GM06990 (cell line): ENCODE measurements at regions not wholly inside any gene's neighbourhood (a gene's known extent, or its start where the extent isn't known, plus 50 kb on each side); places are given as distances from the start of the nearest gene placed in this dataset.
"Not testable (repeated sequence)": the region's sequence is repeated elsewhere in the genome, so short reads cannot be mapped to it uniquely, and the experiment has no call there.

ENCODE experiments used
- DNase-seq: peaks from one replicate; pipeline ENCODE4 v3.0.0-alpha.2; 2011; ENCODE audit not compliant: insufficient read length; ENCODE audit errors: extremely low read depth
- H3K27me3 ChIP-seq: replicated peaks from 2 replicates; pipeline ENCODE4 v1.6.0; 2011; ENCODE audit warnings: low read length; ENCODE audit not compliant: control insufficient read depth, insufficient read depth
- H3K36me3 ChIP-seq: 2 replicates; pipeline ENCODE4 v1.5.1; 2011; ENCODE audit warnings: low read length; ENCODE audit not compliant: control insufficient read depth, insufficient read depth
- H3K4me3 ChIP-seq: replicated peaks from 2 replicates; pipeline ENCODE4 v1.5.1; 2011; ENCODE audit warnings: low read depth, mild to moderate bottlenecking, control low read depth, low read length
- TF ChIP-seq, protein P1 (sequence below): IDR thresholded peaks from 2 replicates; pipeline ENCODE4 v1.5.1; 2011; ENCODE audit warnings: low read length, control low read depth, mild to moderate bottlenecking, inconsistent platforms; ENCODE audit not compliant: insufficient read depth, poor library complexity, severe bottlenecking

DNA sequence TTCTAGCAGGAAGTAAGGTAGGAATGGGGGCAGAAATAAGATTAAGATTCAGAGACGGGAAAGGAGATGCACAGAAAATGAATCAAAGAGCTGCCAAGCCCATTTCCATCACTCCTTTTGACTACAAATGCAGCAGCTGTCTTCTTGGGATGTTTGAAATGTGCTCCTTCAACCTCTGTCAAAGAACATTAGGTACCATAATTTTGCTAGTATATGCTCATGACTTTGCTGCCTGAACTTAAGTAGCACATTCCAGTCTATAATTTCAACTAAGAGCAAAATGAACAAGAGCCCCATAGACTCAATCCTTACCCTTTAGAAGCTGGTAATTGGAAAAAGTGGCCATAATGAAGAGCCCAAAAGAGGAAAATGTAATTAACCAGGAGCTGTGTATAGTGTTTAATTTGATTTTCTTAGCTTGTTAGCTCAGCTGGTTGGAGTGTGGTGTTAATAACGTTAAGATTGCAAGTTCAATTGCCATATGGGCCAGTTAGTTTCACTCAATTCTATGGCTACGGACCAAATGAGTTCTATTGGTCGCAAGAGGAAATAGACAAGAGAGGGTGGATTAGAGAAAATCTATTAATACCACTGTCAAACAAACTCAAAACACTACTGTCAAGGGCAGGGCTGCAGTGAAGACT, 349.9 kb downstream of the ZBBX start:
- TF ChIP-seq, protein P1, sequence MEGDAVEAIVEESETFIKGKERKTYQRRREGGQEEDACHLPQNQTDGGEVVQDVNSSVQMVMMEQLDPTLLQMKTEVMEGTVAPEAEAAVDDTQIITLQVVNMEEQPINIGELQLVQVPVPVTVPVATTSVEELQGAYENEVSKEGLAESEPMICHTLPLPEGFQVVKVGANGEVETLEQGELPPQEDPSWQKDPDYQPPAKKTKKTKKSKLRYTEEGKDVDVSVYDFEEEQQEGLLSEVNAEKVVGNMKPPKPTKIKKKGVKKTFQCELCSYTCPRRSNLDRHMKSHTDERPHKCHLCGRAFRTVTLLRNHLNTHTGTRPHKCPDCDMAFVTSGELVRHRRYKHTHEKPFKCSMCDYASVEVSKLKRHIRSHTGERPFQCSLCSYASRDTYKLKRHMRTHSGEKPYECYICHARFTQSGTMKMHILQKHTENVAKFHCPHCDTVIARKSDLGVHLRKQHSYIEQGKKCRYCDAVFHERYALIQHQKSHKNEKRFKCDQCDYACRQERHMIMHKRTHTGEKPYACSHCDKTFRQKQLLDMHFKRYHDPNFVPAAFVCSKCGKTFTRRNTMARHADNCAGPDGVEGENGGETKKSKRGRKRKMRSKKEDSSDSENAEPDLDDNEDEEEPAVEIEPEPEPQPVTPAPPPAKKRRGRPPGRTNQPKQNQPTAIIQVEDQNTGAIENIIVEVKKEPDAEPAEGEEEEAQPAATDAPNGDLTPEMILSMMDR = no peak
- no peaks in the 10 kb centered on the region for H3K27me3 ChIP-seq
- H3K4me3 ChIP-seq = no peak overlapping the region
- no peak for DNase-seq
- no peaks in the 10 kb centered on the region for H3K36me3 ChIP-seq

DNA sequence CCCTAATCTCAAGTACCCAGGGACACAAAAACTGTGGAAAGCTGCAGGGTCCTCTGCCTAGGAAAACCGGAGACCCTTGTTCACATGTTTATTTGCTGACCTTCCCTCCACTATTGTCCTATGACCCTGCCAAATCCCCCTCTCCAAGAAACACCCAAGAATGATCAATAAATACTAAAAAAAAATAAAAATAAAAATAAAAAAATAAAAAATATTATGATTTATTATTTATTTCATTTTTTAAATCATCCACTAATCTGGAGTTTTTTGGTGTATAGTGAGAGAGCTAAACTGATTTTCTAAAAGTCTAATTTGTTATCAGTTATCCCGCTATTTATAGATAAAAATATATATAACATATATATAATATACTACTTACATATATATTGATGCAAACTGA, 360.6 kb downstream of the ZBBX start:
- not testable (repeated sequence) for DNase-seq, H3K27me3 ChIP-seq, H3K4me3 ChIP-seq, H3K36me3 ChIP-seq

DNA sequence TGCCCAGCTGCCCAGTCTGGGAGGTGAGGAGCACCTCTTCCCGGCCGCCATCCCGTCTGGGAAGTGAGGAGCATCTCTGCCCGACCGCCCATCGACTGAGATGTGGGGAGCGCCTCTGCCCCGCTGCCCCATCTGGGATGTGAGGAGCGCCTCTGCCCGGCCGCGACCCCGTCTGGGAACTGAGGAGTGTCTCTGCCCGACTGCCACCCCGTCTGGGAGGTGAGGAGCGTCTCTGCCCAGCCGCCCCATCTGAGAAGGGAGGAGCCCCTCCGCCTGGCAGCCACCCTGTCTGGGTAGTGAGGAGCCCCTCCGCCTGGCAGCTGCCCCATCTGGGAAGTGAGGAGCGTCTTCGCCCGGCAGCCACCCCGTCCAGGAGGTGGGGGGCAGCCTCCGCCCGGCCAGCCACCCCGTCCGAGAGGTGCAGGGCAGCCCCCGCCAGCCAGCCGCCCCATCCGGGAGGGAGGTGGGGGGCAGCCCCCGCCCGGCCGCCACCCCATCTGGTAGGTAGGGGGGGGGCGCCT, 361.4 kb downstream of the ZBBX start:
- DNase-seq = not testable (repeated sequence)

DNA sequence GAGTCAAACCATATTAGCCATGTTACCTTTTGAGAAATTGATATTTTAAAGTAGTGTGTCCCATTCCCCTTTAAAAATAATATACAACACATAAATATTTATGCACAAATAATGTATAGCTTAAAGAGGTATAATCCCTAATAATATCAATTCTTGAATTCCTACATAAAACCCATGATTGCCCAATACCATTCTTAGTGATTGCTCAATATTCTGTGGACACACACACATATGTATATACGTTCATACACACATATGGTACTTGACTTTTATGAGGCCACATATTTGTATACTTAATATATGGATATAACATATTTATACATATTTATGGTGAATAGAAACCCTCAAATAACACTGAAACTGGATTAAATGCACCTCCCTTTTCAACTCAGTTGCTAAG, 367.4 kb downstream of the ZBBX start:
- no peak for DNase-seq
- TF ChIP-seq, protein P1 = no peak
- H3K36me3 ChIP-seq = no peaks in the 10 kb centered on the region
- no peak overlapping the region for H3K4me3 ChIP-seq
- no peaks in the 10 kb centered on the region for H3K27me3 ChIP-seq

More for the DNA sequence above, 361.4 kb downstream of the ZBBX start:
- H3K36me3 ChIP-seq, H3K27me3 ChIP-seq, H3K4me3 ChIP-seq: not testable (repeated sequence)

DNA sequence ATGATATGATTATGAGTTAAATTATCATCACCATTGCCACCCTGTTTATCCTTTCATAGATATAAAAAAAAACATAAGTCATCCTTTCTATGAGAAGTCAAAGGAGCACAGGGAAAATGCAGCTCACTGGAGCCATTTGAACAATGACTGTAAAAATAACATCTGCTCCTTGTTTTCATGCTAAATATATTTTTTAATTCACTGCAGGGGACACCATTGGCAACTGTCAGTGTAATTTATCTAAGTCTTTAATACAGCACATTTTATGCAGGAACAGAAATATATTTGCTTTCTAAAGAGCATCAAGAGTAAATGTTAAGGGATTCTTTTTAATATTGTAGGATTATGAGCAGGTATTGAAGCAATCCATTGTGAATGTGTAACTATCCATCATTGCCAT, 371.3 kb downstream of the ZBBX start:
- H3K36me3 ChIP-seq = no peaks in the 10 kb centered on the region
- DNase-seq = no peak
- no peak overlapping the region for H3K4me3 ChIP-seq
- H3K27me3 ChIP-seq = no peaks in the 10 kb centered on the region
- TF ChIP-seq, protein P1 = no peak

DNA sequence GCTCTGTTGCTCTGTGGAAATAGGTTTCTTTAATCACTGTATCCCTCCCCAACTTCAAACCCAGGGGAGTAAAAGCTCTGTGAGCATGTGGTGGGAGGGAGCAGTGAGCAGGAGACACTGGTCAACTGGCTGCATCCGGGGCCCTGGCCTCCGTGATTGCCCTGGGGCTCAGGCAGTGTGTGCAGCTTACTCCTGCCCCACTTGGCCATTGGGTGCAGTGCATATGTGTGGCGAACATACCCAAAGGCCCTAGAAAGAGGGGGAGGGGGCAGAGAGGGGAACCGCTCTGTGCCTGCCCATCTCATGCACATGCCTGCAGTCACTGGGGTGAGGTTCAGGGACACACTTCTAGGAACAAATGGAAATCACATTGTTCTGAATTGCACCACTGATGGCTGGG, 378.7 kb downstream of the ZBBX start:
- H3K36me3 ChIP-seq = no peaks in the 10 kb centered on the region
- H3K4me3 ChIP-seq = no peak overlapping the region
- TF ChIP-seq, protein P1 = no peak
- no peak for DNase-seq
- no peaks in the 10 kb centered on the region for H3K27me3 ChIP-seq
